SK-N-SH (cell line): ENCODE measurements at regions not wholly inside any gene's neighbourhood (a gene's known extent, or its start where the extent isn't known, plus 50 kb on each side); places are given as distances from the start of the nearest gene placed in this dataset.

Experiments used
- CHD2 ChIP-seq: fragments of 150-350 bp; IDR thresholded peaks from 2 replicates; pipeline ENCODE4 v1.6.1; 2018; ENCODE audit warnings: low read length; ENCODE audit not compliant: partially characterized antibody
- FOXJ3 ChIP-seq: sonication (generic); formaldehyde crosslinking; IDR thresholded peaks from 2 replicates; pipeline ENCODE4 v1.5.1; 2020; ENCODE audit warnings: mild to moderate bottlenecking, missing genetic modification reagents
- JUND ChIP-seq: IDR thresholded peaks from 2 replicates; pipeline ENCODE4 v1.4.0; 2012
- POLR2AphosphoS5 ChIP-seq: IDR thresholded peaks from 2 replicates; pipeline ENCODE4 v1.6.1; 2012; ENCODE audit warnings: low read depth, low read length
- SIN3A ChIP-seq: IDR thresholded peaks from 2 replicates; pipeline ENCODE4 v1.6.1; 2012; ENCODE audit warnings: low read depth, mild to moderate bottlenecking, low read length, moderate library complexity, borderline replicate concordance
- YY1 ChIP-seq: IDR thresholded peaks from 2 replicates; pipeline ENCODE4 v1.4.0; 2012; ENCODE audit warnings: low read depth, mild to moderate bottlenecking
- TF ChIP-seq, protein P1 (sequence below): IDR thresholded peaks from 2 replicates; pipeline ENCODE4 v1.6.1; 2012; ENCODE audit warnings: mild to moderate bottlenecking, low read depth, low read length, moderate library complexity
- TF ChIP-seq, protein P2 (sequence below): fragments of 200-600 bp; sonication (generic); IDR thresholded peaks from 2 replicates; pipeline ENCODE4 v1.6.1; 2017; ENCODE audit warnings: antibody characterized with exemption, mild to moderate bottlenecking, moderate library complexity

DNA sequence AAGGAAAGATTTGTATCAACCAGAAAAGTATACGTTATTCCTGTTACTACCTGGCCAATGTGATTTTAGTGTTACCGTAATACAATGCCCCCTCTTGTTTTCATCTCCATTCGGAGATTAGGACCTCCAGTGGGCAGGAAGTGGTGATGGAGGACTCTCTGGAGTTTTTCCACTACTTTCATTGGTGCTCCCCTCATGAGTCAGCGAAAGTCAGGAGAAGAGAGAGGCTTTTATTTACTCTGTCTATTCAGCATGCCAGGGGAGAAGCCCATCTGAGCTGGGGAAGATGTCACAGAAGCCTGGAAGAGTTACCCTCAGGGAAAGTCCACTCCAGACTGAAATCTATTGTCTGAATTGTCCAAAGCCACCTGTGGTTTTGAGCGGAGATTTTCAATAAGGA, 88.2 kb upstream of the THUMPD2 start:
- TF ChIP-seq YY1, result no peak
- TF ChIP-seq, protein P1, sequence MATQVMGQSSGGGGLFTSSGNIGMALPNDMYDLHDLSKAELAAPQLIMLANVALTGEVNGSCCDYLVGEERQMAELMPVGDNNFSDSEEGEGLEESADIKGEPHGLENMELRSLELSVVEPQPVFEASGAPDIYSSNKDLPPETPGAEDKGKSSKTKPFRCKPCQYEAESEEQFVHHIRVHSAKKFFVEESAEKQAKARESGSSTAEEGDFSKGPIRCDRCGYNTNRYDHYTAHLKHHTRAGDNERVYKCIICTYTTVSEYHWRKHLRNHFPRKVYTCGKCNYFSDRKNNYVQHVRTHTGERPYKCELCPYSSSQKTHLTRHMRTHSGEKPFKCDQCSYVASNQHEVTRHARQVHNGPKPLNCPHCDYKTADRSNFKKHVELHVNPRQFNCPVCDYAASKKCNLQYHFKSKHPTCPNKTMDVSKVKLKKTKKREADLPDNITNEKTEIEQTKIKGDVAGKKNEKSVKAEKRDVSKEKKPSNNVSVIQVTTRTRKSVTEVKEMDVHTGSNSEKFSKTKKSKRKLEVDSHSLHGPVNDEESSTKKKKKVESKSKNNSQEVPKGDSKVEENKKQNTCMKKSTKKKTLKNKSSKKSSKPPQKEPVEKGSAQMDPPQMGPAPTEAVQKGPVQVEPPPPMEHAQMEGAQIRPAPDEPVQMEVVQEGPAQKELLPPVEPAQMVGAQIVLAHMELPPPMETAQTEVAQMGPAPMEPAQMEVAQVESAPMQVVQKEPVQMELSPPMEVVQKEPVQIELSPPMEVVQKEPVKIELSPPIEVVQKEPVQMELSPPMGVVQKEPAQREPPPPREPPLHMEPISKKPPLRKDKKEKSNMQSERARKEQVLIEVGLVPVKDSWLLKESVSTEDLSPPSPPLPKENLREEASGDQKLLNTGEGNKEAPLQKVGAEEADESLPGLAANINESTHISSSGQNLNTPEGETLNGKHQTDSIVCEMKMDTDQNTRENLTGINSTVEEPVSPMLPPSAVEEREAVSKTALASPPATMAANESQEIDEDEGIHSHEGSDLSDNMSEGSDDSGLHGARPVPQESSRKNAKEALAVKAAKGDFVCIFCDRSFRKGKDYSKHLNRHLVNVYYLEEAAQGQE, result no peak
- TF ChIP-seq JUND, result no peak
- TF ChIP-seq, protein P2, sequence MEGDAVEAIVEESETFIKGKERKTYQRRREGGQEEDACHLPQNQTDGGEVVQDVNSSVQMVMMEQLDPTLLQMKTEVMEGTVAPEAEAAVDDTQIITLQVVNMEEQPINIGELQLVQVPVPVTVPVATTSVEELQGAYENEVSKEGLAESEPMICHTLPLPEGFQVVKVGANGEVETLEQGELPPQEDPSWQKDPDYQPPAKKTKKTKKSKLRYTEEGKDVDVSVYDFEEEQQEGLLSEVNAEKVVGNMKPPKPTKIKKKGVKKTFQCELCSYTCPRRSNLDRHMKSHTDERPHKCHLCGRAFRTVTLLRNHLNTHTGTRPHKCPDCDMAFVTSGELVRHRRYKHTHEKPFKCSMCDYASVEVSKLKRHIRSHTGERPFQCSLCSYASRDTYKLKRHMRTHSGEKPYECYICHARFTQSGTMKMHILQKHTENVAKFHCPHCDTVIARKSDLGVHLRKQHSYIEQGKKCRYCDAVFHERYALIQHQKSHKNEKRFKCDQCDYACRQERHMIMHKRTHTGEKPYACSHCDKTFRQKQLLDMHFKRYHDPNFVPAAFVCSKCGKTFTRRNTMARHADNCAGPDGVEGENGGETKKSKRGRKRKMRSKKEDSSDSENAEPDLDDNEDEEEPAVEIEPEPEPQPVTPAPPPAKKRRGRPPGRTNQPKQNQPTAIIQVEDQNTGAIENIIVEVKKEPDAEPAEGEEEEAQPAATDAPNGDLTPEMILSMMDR, result no peak
- TF ChIP-seq SIN3A, result no peak
- no peak for TF ChIP-seq CHD2
- no peak for TF ChIP-seq FOXJ3
- TF ChIP-seq POLR2AphosphoS5, result no peak
